ENCODE measurements at regions not wholly inside any gene's neighbourhood (a gene's known extent, or its start where the extent isn't known, plus 50 kb on each side); places are given as distances from the start of the nearest gene placed in this dataset.

DNA sequence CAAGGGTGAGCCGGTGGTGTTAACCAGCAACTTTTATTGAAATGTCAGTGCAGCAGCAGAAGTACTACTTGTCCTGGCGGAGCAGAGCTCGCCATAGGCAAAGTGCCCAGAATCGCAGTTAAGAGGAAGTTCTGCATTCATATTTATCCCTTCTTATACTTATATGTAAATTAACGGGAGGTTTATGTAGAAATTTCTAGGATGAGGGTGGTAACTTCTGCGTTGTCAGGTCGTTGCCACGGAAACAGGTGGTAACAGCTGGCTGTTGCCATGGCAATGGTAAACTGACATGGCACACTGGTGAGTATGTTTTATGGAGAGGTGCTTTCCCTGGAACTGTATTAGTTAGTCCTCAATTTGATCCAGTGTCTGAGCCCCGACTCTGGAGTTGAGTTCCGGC lies 2494.9 kb upstream of the PCDH20 start:
- CTCF ChIA-PET: no interaction called here
- H3K27me3 Mint-ChIP-seq (ENCODE audit: low read depth): no peaks in the 10 kb centered on the region; the same call in 1 of the 2 replicates
- peaks cover 5% of the 10 kb centered on the region; the same call in 1 of the 2 replicates for H3K9me3 Mint-ChIP-seq
- ATAC-seq: no peak; the same call in 1 of the 2 replicates
- POLR2A ChIA-PET: no interaction called here
- no peak overlapping the region for H3K4me3 Mint-ChIP-seq
- no peak for TF ChIP-seq MYBL2 (CRISPR knock-in tag; IDR thresholded peaks at IDR 0.05)
- no peak for TF ChIP-seq ETV6 (CRISPR knock-in tag; IDR thresholded peaks at IDR 0.05)
- TF ChIP-seq NFYB (CRISPR knock-in tag; conservative IDR thresholded peaks at IDR 0.05; ENCODE audit: low read depth): no peak
- no peak for TF ChIP-seq TEAD1 (CRISPR knock-in tag; IDR thresholded peaks at IDR 0.05)
- no peak for TF ChIP-seq JUN (CRISPR knock-in tag; IDR thresholded peaks at IDR 0.05)
- TF ChIP-seq ZNF423 (CRISPR knock-in tag; IDR thresholded peaks at IDR 0.05): no peak
- no peak for TF ChIP-seq FOXJ3 (CRISPR knock-in tag; IDR thresholded peaks at IDR 0.05; ENCODE audit: borderline replicate concordance)
- no peak for TF ChIP-seq GTF2I (CRISPR knock-in tag; conservative IDR thresholded peaks at IDR 0.05)
- TF ChIP-seq STAT6 (CRISPR knock-in tag; conservative IDR thresholded peaks at IDR 0.05; ENCODE audit: low read depth): no peak
- TF ChIP-seq SP1 (CRISPR knock-in tag; conservative IDR thresholded peaks at IDR 0.05): no peak
- TF ChIP-seq, protein P1, sequence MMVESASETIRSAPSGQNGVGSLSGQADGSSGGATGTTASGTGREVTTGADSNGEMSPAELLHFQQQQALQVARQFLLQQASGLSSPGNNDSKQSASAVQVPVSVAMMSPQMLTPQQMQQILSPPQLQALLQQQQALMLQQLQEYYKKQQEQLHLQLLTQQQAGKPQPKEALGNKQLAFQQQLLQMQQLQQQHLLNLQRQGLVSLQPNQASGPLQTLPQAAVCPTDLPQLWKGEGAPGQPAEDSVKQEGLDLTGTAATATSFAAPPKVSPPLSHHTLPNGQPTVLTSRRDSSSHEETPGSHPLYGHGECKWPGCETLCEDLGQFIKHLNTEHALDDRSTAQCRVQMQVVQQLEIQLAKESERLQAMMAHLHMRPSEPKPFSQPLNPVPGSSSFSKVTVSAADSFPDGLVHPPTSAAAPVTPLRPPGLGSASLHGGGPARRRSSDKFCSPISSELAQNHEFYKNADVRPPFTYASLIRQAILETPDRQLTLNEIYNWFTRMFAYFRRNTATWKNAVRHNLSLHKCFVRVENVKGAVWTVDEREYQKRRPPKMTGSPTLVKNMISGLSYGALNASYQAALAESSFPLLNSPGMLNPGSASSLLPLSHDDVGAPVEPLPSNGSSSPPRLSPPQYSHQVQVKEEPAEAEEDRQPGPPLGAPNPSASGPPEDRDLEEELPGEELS (CRISPR knock-in tag; IDR thresholded peaks at IDR 0.05): no peak
- no peak for TF ChIP-seq NR2C2 (CRISPR knock-in tag; IDR thresholded peaks at IDR 0.05)
- no peak for TF ChIP-seq OVOL2 (CRISPR knock-in tag; IDR thresholded peaks at IDR 0.05; ENCODE audit: borderline replicate concordance)
- no peak for TF ChIP-seq ZNF416 (CRISPR knock-in tag; IDR thresholded peaks at IDR 0.05)
- TF ChIP-seq, protein P2, sequence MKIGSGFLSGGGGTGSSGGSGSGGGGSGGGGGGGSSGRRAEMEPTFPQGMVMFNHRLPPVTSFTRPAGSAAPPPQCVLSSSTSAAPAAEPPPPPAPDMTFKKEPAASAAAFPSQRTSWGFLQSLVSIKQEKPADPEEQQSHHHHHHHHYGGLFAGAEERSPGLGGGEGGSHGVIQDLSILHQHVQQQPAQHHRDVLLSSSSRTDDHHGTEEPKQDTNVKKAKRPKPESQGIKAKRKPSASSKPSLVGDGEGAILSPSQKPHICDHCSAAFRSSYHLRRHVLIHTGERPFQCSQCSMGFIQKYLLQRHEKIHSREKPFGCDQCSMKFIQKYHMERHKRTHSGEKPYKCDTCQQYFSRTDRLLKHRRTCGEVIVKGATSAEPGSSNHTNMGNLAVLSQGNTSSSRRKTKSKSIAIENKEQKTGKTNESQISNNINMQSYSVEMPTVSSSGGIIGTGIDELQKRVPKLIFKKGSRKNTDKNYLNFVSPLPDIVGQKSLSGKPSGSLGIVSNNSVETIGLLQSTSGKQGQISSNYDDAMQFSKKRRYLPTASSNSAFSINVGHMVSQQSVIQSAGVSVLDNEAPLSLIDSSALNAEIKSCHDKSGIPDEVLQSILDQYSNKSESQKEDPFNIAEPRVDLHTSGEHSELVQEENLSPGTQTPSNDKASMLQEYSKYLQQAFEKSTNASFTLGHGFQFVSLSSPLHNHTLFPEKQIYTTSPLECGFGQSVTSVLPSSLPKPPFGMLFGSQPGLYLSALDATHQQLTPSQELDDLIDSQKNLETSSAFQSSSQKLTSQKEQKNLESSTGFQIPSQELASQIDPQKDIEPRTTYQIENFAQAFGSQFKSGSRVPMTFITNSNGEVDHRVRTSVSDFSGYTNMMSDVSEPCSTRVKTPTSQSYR (CRISPR knock-in tag; IDR thresholded peaks at IDR 0.05): no peak
- H3K4me1 Mint-ChIP-seq: no peaks in the 10 kb centered on the region
- peak; percentile 46 for DNase-seq (ENCODE audit: low spot score)
- H3K36me3 Mint-ChIP-seq: no peaks in the 10 kb centered on the region
- no peak overlapping the region for H3K27ac Mint-ChIP-seq

DNA sequence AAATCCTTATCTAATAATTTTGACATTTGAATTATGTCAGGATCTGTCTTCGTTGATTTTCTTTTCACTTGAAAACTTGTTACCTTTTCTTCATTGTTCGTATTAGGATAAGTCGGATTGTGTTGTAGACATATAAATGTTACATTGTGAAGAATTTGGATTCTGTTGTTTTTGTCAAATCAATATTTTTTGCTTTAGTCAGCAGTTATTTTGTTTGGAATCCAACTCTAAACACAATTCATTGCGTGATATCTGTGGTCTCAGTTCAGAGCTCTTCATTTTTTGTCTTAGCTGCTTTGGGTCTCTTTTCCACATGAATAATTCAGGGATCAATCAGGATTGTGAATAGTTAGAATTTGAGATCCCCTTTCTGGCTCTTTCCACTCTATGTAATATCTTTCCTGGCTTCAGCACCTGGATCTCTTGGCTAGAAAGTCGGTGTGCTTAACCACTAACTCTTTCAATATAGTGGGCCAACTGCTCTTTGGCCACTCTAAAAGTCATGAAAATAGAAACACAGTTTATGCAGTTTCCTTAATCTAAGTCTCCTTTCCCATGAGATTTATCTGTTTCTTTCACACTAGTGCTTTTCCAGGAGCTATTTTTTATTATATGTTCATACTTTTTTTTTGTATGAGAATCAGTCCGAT lies 2494.2 kb upstream of the PCDH20 start:
- ATAC-seq: no peak
- H3K27ac Mint-ChIP-seq: no peak overlapping the region
- no peaks in the 10 kb centered on the region for H3K4me1 Mint-ChIP-seq
- POLR2A ChIA-PET: no interaction called here
- no peak for DNase-seq (ENCODE audit: low spot score)
- CTCF ChIA-PET: no interaction called here
- H3K27me3 Mint-ChIP-seq (ENCODE audit: low read depth): no peaks in the 10 kb centered on the region; the same call in 1 of the 2 replicates
- no peaks in the 10 kb centered on the region for H3K36me3 Mint-ChIP-seq
- H3K9me3 Mint-ChIP-seq: peaks cover 5% of the 10 kb centered on the region; the same call in 1 of the 2 replicates
- no peak overlapping the region for H3K4me3 Mint-ChIP-seq
- TF ChIP-seq NFE2L1 (CRISPR knock-in tag; IDR thresholded peaks at IDR 0.05) (no peak), CTCF (IDR thresholded peaks at IDR 0.05) (no peak), NFYB (CRISPR knock-in tag; conservative IDR thresholded peaks at IDR 0.05; ENCODE audit: low read depth) (no peak), GTF2I (CRISPR knock-in tag; conservative IDR thresholded peaks at IDR 0.05) (no peak), ZBTB21 (CRISPR knock-in tag; IDR thresholded peaks at IDR 0.05; ENCODE audit: borderline replicate concordance) (no peak), RORB (CRISPR knock-in tag; IDR thresholded peaks at IDR 0.05) (no peak), GABPB1 (CRISPR knock-in tag; IDR thresholded peaks at IDR 0.05) (no peak), ZNF416 (CRISPR knock-in tag; IDR thresholded peaks at IDR 0.05) (no peak), ZNF512 (CRISPR knock-in tag; IDR thresholded peaks at IDR 0.05; ENCODE audit: borderline replicate concordance) (no peak), SP1 (CRISPR knock-in tag; conservative IDR thresholded peaks at IDR 0.05) (no peak)
- TF ChIP-seq, protein P3, sequence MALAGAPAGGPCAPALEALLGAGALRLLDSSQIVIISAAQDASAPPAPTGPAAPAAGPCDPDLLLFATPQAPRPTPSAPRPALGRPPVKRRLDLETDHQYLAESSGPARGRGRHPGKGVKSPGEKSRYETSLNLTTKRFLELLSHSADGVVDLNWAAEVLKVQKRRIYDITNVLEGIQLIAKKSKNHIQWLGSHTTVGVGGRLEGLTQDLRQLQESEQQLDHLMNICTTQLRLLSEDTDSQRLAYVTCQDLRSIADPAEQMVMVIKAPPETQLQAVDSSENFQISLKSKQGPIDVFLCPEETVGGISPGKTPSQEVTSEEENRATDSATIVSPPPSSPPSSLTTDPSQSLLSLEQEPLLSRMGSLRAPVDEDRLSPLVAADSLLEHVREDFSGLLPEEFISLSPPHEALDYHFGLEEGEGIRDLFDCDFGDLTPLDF (CRISPR knock-in tag; IDR thresholded peaks at IDR 0.05): no peak
